ENCODE measurements at regions not wholly inside any gene's neighbourhood (a gene's known extent, or its start where the extent isn't known, plus 50 kb on each side); places are given as distances from the start of the nearest gene placed in this dataset.

GRCh38 chr20:11454966-11455799, 462.5 kb upstream of the BTBD3 start:
- peaks cover 0 to 3% of the 10 kb centered on the region in 2 donors for H3K4me1 ChIP-seq
- no peak for TF ChIP-seq POLR2A (IDR thresholded peaks at IDR 0.05)
- TF ChIP-seq, protein P1, sequence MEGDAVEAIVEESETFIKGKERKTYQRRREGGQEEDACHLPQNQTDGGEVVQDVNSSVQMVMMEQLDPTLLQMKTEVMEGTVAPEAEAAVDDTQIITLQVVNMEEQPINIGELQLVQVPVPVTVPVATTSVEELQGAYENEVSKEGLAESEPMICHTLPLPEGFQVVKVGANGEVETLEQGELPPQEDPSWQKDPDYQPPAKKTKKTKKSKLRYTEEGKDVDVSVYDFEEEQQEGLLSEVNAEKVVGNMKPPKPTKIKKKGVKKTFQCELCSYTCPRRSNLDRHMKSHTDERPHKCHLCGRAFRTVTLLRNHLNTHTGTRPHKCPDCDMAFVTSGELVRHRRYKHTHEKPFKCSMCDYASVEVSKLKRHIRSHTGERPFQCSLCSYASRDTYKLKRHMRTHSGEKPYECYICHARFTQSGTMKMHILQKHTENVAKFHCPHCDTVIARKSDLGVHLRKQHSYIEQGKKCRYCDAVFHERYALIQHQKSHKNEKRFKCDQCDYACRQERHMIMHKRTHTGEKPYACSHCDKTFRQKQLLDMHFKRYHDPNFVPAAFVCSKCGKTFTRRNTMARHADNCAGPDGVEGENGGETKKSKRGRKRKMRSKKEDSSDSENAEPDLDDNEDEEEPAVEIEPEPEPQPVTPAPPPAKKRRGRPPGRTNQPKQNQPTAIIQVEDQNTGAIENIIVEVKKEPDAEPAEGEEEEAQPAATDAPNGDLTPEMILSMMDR (IDR thresholded peaks at IDR 0.05) = no peak
- H3K27me3 ChIP-seq = no peaks in the 10 kb centered on the region
- DNase-seq = peak in 1 of 2 donors; percentile 39
- no peak overlapping the region for H3K4me3 ChIP-seq
- peak overlapping the region in 1 of 2 donors; percentile 37 for H3K27ac ChIP-seq
- intact Hi-C loops (cut with DNase I; ENCODE audit: low total_unique reads) = no loop called here
- H3K9me3 ChIP-seq = no peaks in the 10 kb centered on the region
- no peaks in the 10 kb centered on the region for H3K36me3 ChIP-seq

GRCh38 chr20:11457488-11457887, 460.2 kb upstream of the BTBD3 start:
- no peak for DNase-seq
- Histone ChIP-seq H3K27me3 (no peaks in the 10 kb centered on the region), H3K36me3 (no peaks in the 10 kb centered on the region), H3K4me3 (no peak overlapping the region), H3K9me3 (no peaks in the 10 kb centered on the region), H3K4me1 (peaks cover 0 to 3% of the 10 kb centered on the region in 2 donors), H3K27ac (no peak overlapping the region)
- TF ChIP-seq POLR2A (IDR thresholded peaks at IDR 0.05) = no peak
- TF ChIP-seq, protein P1 (IDR thresholded peaks at IDR 0.05) = no peak
- intact Hi-C loops (cut with DNase I; ENCODE audit: low total_unique reads) = no loop called here

GRCh38 chr20:11459090-11459890, 458.4 kb upstream of the BTBD3 start:
- intact Hi-C loops (cut with DNase I; ENCODE audit: low total_unique reads) = no loop called here
- H3K4me3 ChIP-seq = no peak overlapping the region
- TF ChIP-seq, protein P1 (IDR thresholded peaks at IDR 0.05) = no peak
- TF ChIP-seq POLR2A (IDR thresholded peaks at IDR 0.05) = no peak
- H3K27me3 ChIP-seq = no peaks in the 10 kb centered on the region
- no peak for DNase-seq
- H3K4me1 ChIP-seq = peaks cover 0 to 3% of the 10 kb centered on the region in 2 donors
- H3K9me3 ChIP-seq = no peaks in the 10 kb centered on the region
- H3K36me3 ChIP-seq = no peaks in the 10 kb centered on the region
- no peak overlapping the region for H3K27ac ChIP-seq

- H3K27me3 ChIP-seq = no peaks in the 10 kb centered on the region
- no peaks in the 10 kb centered on the region for H3K4me1 ChIP-seq
- no peak overlapping the region for H3K4me3 ChIP-seq
- no peaks in the 10 kb centered on the region for H3K36me3 ChIP-seq
- intact Hi-C loops (cut with DNase I; ENCODE audit: low total_unique reads) = no loop called here
- no peak for TF ChIP-seq POLR2A (IDR thresholded peaks at IDR 0.05)
- TF ChIP-seq, protein P1 (IDR thresholded peaks at IDR 0.05) = no peak
- H3K27ac ChIP-seq = no peak overlapping the region
- no peak for DNase-seq
- H3K9me3 ChIP-seq = no peaks in the 10 kb centered on the region
These were observed 450.3 kb upstream of the BTBD3 start for GRCh38 chr20:11467436-11467835.

- no peaks in the 10 kb centered on the region for H3K4me1 ChIP-seq
- intact Hi-C loops (cut with DNase I; ENCODE audit: low total_unique reads) = no loop called here
- TF ChIP-seq POLR2A (IDR thresholded peaks at IDR 0.05) = no peak
- TF ChIP-seq, protein P1 (IDR thresholded peaks at IDR 0.05) = no peak
- DNase-seq = no peak
- no peaks in the 10 kb centered on the region for H3K27me3 ChIP-seq
- H3K36me3 ChIP-seq = no peaks in the 10 kb centered on the region
- no peak overlapping the region for H3K4me3 ChIP-seq
- no peaks in the 10 kb centered on the region for H3K9me3 ChIP-seq
- no peak overlapping the region for H3K27ac ChIP-seq
These were observed 448.8 kb upstream of the BTBD3 start for GRCh38 chr20:11468880-11469279.

Measured in uterus (tissue), 3 donors.